K562 (cell line): ENCODE measurements at regions not wholly inside any gene's neighbourhood (a gene's known extent, or its start where the extent isn't known, plus 50 kb on each side); places are given as distances from the start of the nearest gene placed in this dataset.

Experiments
- ATAC-seq: fragments of 200-7000 bp; cut with Tn5 transposase; 3 replicates; pipeline ENCODE4 v1.9.1; 2020; ENCODE audit warnings: moderate library complexity
- BruUV-seq: library from RNA; stranded (reverse); fragments of 400-500 nt; replicated peaks from 2 replicates; lab custom pipeline; 2021; lab: Mats Ljungman, UMichigan
- CTCF ChIA-PET: fragments of 300-600 bp; formaldehyde crosslinking; extraction: SDS; loops from one replicate; lab custom pipeline; 2021; ENCODE audit warnings: low intra/inter-chr PET ratio; lab: Yijun Ruan, JAX
- POLR2A ChIA-PET: fragments of 300-600, 350-650 bp; sonication (Branson Sonifier 250); formaldehyde crosslinking; extraction: SDS; loops from one replicate; lab custom pipeline; 2021; ENCODE audit warnings: antibody characterized with exemption, inconsistent platforms; lab: Yijun Ruan, JAX
- DNase-seq, 4 experiments: peaks; one replicate each; pipeline versions ENCODE4 v3.0.0 to v3.0.0-alpha.2; 2011 to 2018; ENCODE audit warnings: low spot score in 3 of 4, mixed read lengths in 3 of 4; ENCODE audit errors: extremely low read depth in 1 of 4
- FAIRE-seq: peaks from 2 replicates; lab custom pipeline; 2011; peaks lifted over from hg19 to GRCh38; lab: Jason Lieb, UNC
- H2AFZ ChIP-seq: 2 replicates; pipeline ENCODE4 v1.6.0; 2011; ENCODE audit warnings: low read depth, low read length, control low read depth, inconsistent platforms
- H3K27ac ChIP-seq: fragments of 200-600 bp; 3 replicates; pipeline ENCODE4 v1.8.0; 2011; ENCODE audit warnings: low read depth, mild to moderate bottlenecking, control low read depth, inconsistent platforms, low read length, moderate library complexity, mixed read lengths; ENCODE audit errors: extremely low read depth
- H3K27me3 ChIP-seq, 2 experiments: fragments of 300-600 bp in 1 of 2; 2 replicates in 1 of 2; 3 replicates in 1 of 2; pipeline versions ENCODE4 v1.6.0 to v1.8.0; 2011; ENCODE audit warnings: inconsistent platforms in 2 of 2, low read length in 2 of 2, mild to moderate bottlenecking in 1 of 2, mixed read lengths in 1 of 2, moderate library complexity in 1 of 2; ENCODE audit not compliant: control insufficient read depth in 2 of 2, insufficient read depth in 2 of 2
- H3K36me3 ChIP-seq: fragments of 300-600 bp; 3 replicates; pipeline ENCODE4 v1.8.0; 2011; ENCODE audit warnings: mild to moderate bottlenecking, low read length, inconsistent platforms; ENCODE audit not compliant: control insufficient read depth, insufficient read depth
- H3K4me1 ChIP-seq, 2 experiments: fragments of 200-600 bp in 1 of 2; replicated peaks in 1 of 2; 2 replicates in 1 of 2; 3 replicates in 1 of 2; pipeline versions ENCODE4 v1.5.1 to v1.8.0; 2011; ENCODE audit warnings: inconsistent platforms in 2 of 2, low read length in 2 of 2, mild to moderate bottlenecking in 1 of 2, mixed read lengths in 1 of 2, moderate library complexity in 1 of 2; ENCODE audit not compliant: control insufficient read depth in 2 of 2, insufficient read depth in 2 of 2
- H3K4me2 ChIP-seq: 2 replicates; pipeline ENCODE4 v1.6.1; 2011; ENCODE audit warnings: low read length, control low read depth, inconsistent platforms, mixed read lengths; ENCODE audit not compliant: insufficient read depth
- H3K4me3 ChIP-seq: fragments of 200-600 bp; sonication (generic), shearing (Covaris generic); 2 replicates; pipeline ENCODE4 v1.5.1; 2016; ENCODE audit warnings: control low read depth, inconsistent platforms
- H3K79me2 ChIP-seq: fragments of 200-600 bp; 3 replicates; pipeline ENCODE4 v1.8.0; 2011; ENCODE audit warnings: low read length, inconsistent platforms; ENCODE audit not compliant: control insufficient read depth, insufficient read depth
- H3K9ac ChIP-seq, 2 experiments: 2 replicates each; pipeline versions ENCODE4 v1.6.0 to v1.6.1; 2011; ENCODE audit warnings: low read depth in 2 of 2, low read length in 2 of 2, control low read depth in 1 of 2, inconsistent platforms in 1 of 2, mild to moderate bottlenecking in 1 of 2, mixed read lengths in 1 of 2; ENCODE audit not compliant: insufficient read depth in 1 of 2
- H3K9me1 ChIP-seq: one replicate; pipeline ENCODE4 v1.6.0; 2011; ENCODE audit warnings: inconsistent platforms, mild to moderate bottlenecking, low read length, moderate library complexity; ENCODE audit not compliant: control insufficient read depth, insufficient read depth
- H3K9me3 ChIP-seq: replicated peaks from 2 replicates; pipeline ENCODE4 v1.5.1; 2011; ENCODE audit warnings: low read depth, low read length, inconsistent platforms; ENCODE audit not compliant: control insufficient read depth, insufficient read depth
- H4K20me1 ChIP-seq: replicated peaks from 2 replicates; pipeline ENCODE4 v1.6.1; 2011; ENCODE audit warnings: low read length, inconsistent platforms, mixed read lengths; ENCODE audit not compliant: control insufficient read depth, insufficient read depth
- CLOCK ChIP-seq: fragments of 250-450 bp; sonication (Bioruptor Pico); IDR thresholded peaks from 2 replicates; pipeline ENCODE4 v1.4.0; 2020; ENCODE audit warnings: mild to moderate bottlenecking, moderate library complexity, borderline replicate concordance
- GTF3C2 ChIP-seq: IDR thresholded peaks from 3 replicates; pipeline ENCODE4 v1.6.1; 2011; ENCODE audit warnings: borderline replicate concordance, mild to moderate bottlenecking, moderate library complexity; ENCODE audit not compliant: insufficient read length; ENCODE audit errors: extremely low read depth
- NONO ChIP-seq, 2 experiments: fragments of 200-400 bp in 1 of 2; fragments of 450-650 bp in 1 of 2; formaldehyde crosslinking in 1 of 2; IDR thresholded peaks; 2 replicates each; pipeline ENCODE4 v1.6.1; 2017; ENCODE audit warnings: low read depth in 2 of 2, mild to moderate bottlenecking in 2 of 2, moderate library complexity in 2 of 2, low read length in 1 of 2
- TOE1 ChIP-seq, 2 experiments: fragments of 450-650 bp in 1 of 2; sonication (generic) in 1 of 2; formaldehyde crosslinking in 1 of 2; IDR thresholded peaks; 2 replicates each; pipeline versions ENCODE4 v1.7.1 to v1.8.0; 2016 to 2022; ENCODE audit warnings: borderline replicate concordance in 2 of 2, mild to moderate bottlenecking in 2 of 2, antibody characterized with exemption in 1 of 2, inconsistent platforms in 1 of 2, low read depth in 1 of 2, missing genetic modification reagents in 1 of 2, moderate library complexity in 1 of 2
- in situ Hi-C: fragments of 300-500 bp; cut with MboI; formaldehyde crosslinking; loops from 4 replicates; pipeline ENCODE4 v1.15.0; 2018; ENCODE audit warnings: inconsistent platforms, mixed read lengths
- intact Hi-C: fragments of 100-400 bp; cut with micrococcal nuclease; formaldehyde crosslinking; loops from 2 replicates; pipeline ENCODE4 v1.14.2; 2022

- no peak for TF ChIP-seq CLOCK (CRISPR knock-in tag)
- TF ChIP-seq, all 486 proteins: peak for 0
Observed at GRCh38 chr5:98330871-98331270, 442.6 kb upstream of the RGMB start (continued).

- BruUV-seq = no TSS peak
- POLR2A ChIA-PET = no interaction called here
- in situ Hi-C loops = no loop called here
- no peak for DNase-seq
- CTCF ChIA-PET = no interaction called here
- Histone ChIP-seq H2AFZ (no peak overlapping the region), H3K36me3 (no peaks in the 10 kb centered on the region), H3K4me2 (no peak overlapping the region), H3K9me1 (no peaks in the 10 kb centered on the region), H3K27me3 (no peaks in the 10 kb centered on the region), H3K9me3 (no peaks in the 10 kb centered on the region; the same call in 1 of the 2 replicates), H3K27ac (no peak overlapping the region), H3K4me3 (no peak overlapping the region), H3K4me1 (no peaks in the 10 kb centered on the region), H3K79me2 (no peaks in the 10 kb centered on the region), H4K20me1 (no peaks in the 10 kb centered on the region), H3K9ac (no peak overlapping the region)
- FAIRE-seq = no peak
- intact Hi-C loops = no loop called here
- no peak for ATAC-seq
- no peak for TF ChIP-seq GTF3C2
- TF ChIP-seq NONO (IDR thresholded peaks at IDR 0.05; ENCODE audit: low read depth in 2 of 2, low read length in 1 of 2) = no peak
- no peak for TF ChIP-seq TOE1 (IDR thresholded peaks at IDR 0.05; ENCODE audit: borderline replicate concordance)
- TF ChIP-seq TOE1 (CRISPR knock-in tag; IDR thresholded peaks at IDR 0.05; ENCODE audit: borderline replicate concordance, low read depth) = no peak
Observed at GRCh38 chr5:98333921-98334320, 439.5 kb upstream of the RGMB start.
